MM.1S (cell line): ENCODE measurements at regions not wholly inside any gene's neighbourhood (a gene's known extent, or its start where the extent isn't known, plus 50 kb on each side); places are given as distances from the start of the nearest gene placed in this dataset.

Experiments
- CTCF ChIP-seq: fragments of 300-600 bp; sonication (generic); IDR thresholded peaks from 2 replicates; pipeline ENCODE4 v1.5.1; 2016; ENCODE audit warnings: antibody characterized with exemption, low read length, mixed read lengths
- EZH2 ChIP-seq: fragments of 300-600 bp; sonication (generic); optimal IDR thresholded peaks from 2 replicates; pipeline ENCODE3; 2017; ENCODE audit warnings: low read depth, mild to moderate bottlenecking, antibody characterized with exemption, low read length, mixed read lengths

- TF ChIP-seq CTCF: no peak
- TF ChIP-seq EZH2: no peak
These were observed 697.2 kb downstream of the HDGFL1 start for GRCh38 chr6:23266536-23266935.
